ENCODE measurements at regions not wholly inside any gene's neighbourhood (a gene's known extent, or its start where the extent isn't known, plus 50 kb on each side); places are given as distances from the start of the nearest gene placed in this dataset.

DNA sequence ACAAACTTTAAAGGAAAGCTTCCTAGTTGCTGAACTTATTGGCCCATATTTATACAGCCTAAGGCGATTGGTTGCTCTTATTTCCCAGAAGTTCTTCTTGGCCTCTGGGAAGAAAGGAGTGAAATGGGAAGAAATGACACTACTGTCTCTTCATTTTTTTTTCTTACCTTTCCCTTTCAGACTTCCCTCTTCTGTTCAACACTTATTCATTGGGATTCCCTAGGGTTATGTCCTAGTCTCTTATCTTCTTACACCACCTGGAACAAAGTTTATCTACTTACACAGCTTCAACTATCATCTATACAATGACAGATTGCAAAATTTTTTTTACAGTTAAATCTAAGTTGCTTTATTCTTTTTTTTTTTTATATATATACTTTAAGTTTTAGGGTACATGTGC, 68.0 kb downstream of the SNX12 start:
- no peak for DNase-seq

DNA sequence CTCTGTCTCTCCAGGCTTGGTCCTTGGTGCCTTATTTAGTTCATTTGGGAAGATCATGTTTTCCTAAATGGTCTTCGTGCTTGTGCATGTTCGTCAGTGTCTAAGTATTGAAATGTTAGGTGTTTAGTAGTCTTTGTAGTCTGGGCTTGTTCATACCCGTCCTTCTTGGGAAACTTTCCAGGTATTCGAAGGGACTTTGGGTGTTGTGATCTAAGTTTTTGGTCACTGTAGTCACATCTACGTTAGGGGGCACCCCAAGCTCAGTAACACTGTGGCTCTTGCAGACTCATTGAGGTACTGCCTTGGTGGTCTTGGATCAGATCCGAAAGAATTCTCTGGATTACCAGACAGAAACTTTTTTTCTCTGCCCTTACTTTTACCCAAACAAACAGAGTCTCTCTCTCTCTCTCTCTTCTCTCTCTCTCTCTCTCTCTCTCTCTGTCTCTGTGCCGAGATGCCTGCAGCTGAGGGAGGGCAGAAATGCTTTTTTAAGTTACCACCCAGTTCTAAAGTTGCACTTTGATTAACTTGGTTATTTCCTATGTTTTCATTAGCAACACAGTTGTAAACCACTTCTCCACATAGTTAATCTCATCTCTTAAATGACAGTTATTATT, 67.6 kb upstream of the SLC7A3 start:
- DNase-seq: peak; percentile 1

DNA sequence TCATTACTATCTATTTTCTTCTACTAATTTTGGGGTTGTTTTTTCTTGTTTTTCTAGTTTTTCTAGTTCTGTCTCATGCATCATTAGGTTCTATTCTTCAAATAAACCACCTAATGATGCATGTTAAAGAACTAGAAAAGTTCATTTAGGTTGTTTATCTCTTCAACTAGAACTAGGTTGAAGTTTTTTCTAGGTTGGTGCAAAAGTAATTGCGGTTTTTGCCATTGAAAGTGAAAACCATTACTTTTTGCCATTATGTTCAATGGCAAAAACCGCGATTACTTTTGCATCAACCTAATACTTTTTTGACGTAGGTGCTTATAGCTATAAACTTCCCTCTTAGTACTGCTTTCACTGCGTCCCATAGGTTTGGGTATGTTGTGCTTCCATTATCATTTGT, 64.4 kb upstream of the SLC7A3 start:
- no peak for DNase-seq

DNA sequence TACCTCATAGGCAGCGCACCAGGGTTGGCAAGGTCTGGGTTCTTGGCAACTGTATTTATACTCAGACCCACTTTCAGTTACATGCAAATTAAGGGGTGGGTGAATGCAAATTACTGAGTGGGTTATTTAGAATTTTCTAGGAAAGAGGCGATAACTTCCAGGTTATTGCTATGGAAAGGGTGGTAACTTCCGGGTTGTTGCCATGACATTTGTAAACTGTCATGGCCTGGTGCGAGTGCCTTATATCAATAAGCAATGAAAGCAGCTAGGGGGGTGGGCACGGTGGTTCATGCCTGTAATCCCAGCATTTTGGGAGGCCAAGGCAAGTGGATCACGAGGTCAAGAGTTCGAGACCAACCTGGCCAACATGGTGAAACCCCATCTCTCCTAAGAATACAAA, 57.5 kb upstream of the SLC7A3 start:
- DNase-seq: no peak
